IMR-90 (cell line): ENCODE measurements at regions not wholly inside any gene's neighbourhood (a gene's known extent, or its start where the extent isn't known, plus 50 kb on each side); places are given as distances from the start of the nearest gene placed in this dataset.

Experiments used
- ATAC-seq: fragments of 200-7000 bp; cut with Tn5 transposase; 2 replicates; pipeline ENCODE4 v1.9.1; 2020; ENCODE audit warnings: low read depth, mild to moderate bottlenecking, moderate library complexity
- BruUV-seq: library from RNA; stranded (reverse); fragments of 400-500 nt; replicated peaks from 2 replicates; lab custom pipeline; 2021; lab: Mats Ljungman, UMichigan
- CTCF ChIA-PET: fragments of 300-600 bp; formaldehyde crosslinking; extraction: SDS; loops from one replicate; lab custom pipeline; 2021; ENCODE audit warnings: antibody characterized with exemption; lab: Yijun Ruan, JAX
- POLR2A ChIA-PET: fragments of 300-600 bp; sonication (Branson Sonifier 250); formaldehyde crosslinking; loops from one replicate; lab custom pipeline; 2022; ENCODE audit warnings: antibody characterized with exemption; ENCODE audit not compliant: unreplicated experiment; lab: Charles Lee
- DNase-seq: peaks from one replicate; pipeline ENCODE4 v3.0.0; 2013
- H2AFZ ChIP-seq: replicated peaks from 2 replicates; pipeline ENCODE3; 2013; ENCODE audit warnings: low read length, mild to moderate bottlenecking; ENCODE audit not compliant: poor library complexity
- H2AK5ac ChIP-seq: 2 replicates; pipeline ENCODE4 v1.6.1; 2013; ENCODE audit warnings: low read depth, low read length, inconsistent platforms
- H2AK9ac ChIP-seq: replicated peaks from 2 replicates; pipeline ENCODE3; 2013; ENCODE audit warnings: mild to moderate bottlenecking, low read depth, low read length, moderate library complexity; ENCODE audit not compliant: poor library complexity
- H2BK120ac ChIP-seq: 2 replicates; pipeline ENCODE4 v1.6.1; 2013; ENCODE audit warnings: low read depth, low read length, inconsistent platforms
- H2BK15ac ChIP-seq: 3 replicates; pipeline ENCODE4 v1.6.1; 2013; ENCODE audit warnings: low read depth, low read length, inconsistent platforms
- H2BK20ac ChIP-seq: 2 replicates; pipeline ENCODE4 v1.6.1; 2013; ENCODE audit warnings: low read depth, mild to moderate bottlenecking, inconsistent platforms, low read length, moderate library complexity
- H2BK5ac ChIP-seq: 2 replicates; pipeline ENCODE4 v1.6.1; 2013; ENCODE audit warnings: mild to moderate bottlenecking, low read depth, low read length, inconsistent platforms; ENCODE audit not compliant: poor library complexity, severe bottlenecking
- H3K14ac ChIP-seq: replicated peaks from 2 replicates; pipeline ENCODE4 v1.6.1; 2013; ENCODE audit warnings: low read depth, low read length, inconsistent platforms
- H3K18ac ChIP-seq: 2 replicates; pipeline ENCODE4 v1.6.1; 2013; ENCODE audit warnings: low read depth, low read length, control low read depth
- H3K23ac ChIP-seq: 2 replicates; pipeline ENCODE4 v1.6.1; 2013; ENCODE audit warnings: low read depth, low read length, inconsistent platforms
- H3K27ac ChIP-seq: 2 replicates; pipeline ENCODE4 v1.5.1; 2013; ENCODE audit warnings: mild to moderate bottlenecking, control low read depth, low read length; ENCODE audit not compliant: insufficient read depth
- H3K27me3 ChIP-seq: 2 replicates; pipeline ENCODE4 v1.6.1; 2013; ENCODE audit warnings: low read length; ENCODE audit not compliant: control insufficient read depth, insufficient read depth
- H3K36me3 ChIP-seq: 2 replicates; pipeline ENCODE4 v1.6.1; 2013; ENCODE audit warnings: low read length, mixed read lengths; ENCODE audit not compliant: control insufficient read depth, insufficient read depth
- H3K4ac ChIP-seq: 2 replicates; pipeline ENCODE4 v1.6.1; 2013; ENCODE audit warnings: low read depth, low read length, inconsistent platforms
- H3K4me1 ChIP-seq: 2 replicates; pipeline ENCODE4 v1.6.1; 2013; ENCODE audit warnings: low read length, mixed read lengths; ENCODE audit not compliant: control insufficient read depth, insufficient read depth
- H3K4me2 ChIP-seq: 2 replicates; pipeline ENCODE4 v1.6.1; 2013; ENCODE audit warnings: low read depth, mild to moderate bottlenecking, control low read depth, low read length, moderate library complexity
- H3K4me3 ChIP-seq: 2 replicates; pipeline ENCODE4 v1.5.1; 2013; ENCODE audit warnings: low read depth, mild to moderate bottlenecking, control low read depth, low read length, moderate library complexity; ENCODE audit not compliant: insufficient read depth
- H3K56ac ChIP-seq: 2 replicates; pipeline ENCODE4 v1.6.1; 2013; ENCODE audit warnings: low read length, inconsistent platforms; ENCODE audit not compliant: insufficient read depth; ENCODE audit errors: extremely low read depth
- H3K79me1 ChIP-seq, 2 experiments: 2 replicates each; pipeline ENCODE4 v1.6.1; 2013; ENCODE audit warnings: low read length in 2 of 2, inconsistent platforms in 1 of 2, low read depth in 1 of 2
- H3K9ac ChIP-seq: 2 replicates; pipeline ENCODE4 v1.6.1; 2013; ENCODE audit warnings: low read depth, low read length, control low read depth
- H3K9me1 ChIP-seq: 2 replicates; pipeline ENCODE4 v1.6.1; 2013; ENCODE audit warnings: low read length, inconsistent platforms; ENCODE audit not compliant: insufficient read depth
- H3K9me3 ChIP-seq: 2 replicates; pipeline ENCODE4 v1.6.1; 2013; ENCODE audit warnings: low read length; ENCODE audit not compliant: control insufficient read depth, insufficient read depth
- H4K20me1 ChIP-seq: 2 replicates; pipeline ENCODE4 v1.6.1; 2013; ENCODE audit warnings: low read length, inconsistent platforms; ENCODE audit not compliant: insufficient read depth
- H4K5ac ChIP-seq: 2 replicates; pipeline ENCODE4 v1.6.1; 2013; ENCODE audit warnings: mild to moderate bottlenecking, low read depth, low read length, control low read depth
- H4K8ac ChIP-seq, 2 experiments: 2 replicates each; pipeline ENCODE4 v1.6.1; 2013; ENCODE audit warnings: low read depth in 2 of 2, low read length in 2 of 2, control low read depth in 1 of 2, inconsistent platforms in 1 of 2
- H4K91ac ChIP-seq: 2 replicates; pipeline ENCODE4 v1.6.1; 2013; ENCODE audit warnings: low read depth, low read length, inconsistent platforms; ENCODE audit not compliant: insufficient read depth
- BHLHE40 ChIP-seq: fragments of 150-350 bp; IDR thresholded peaks from 2 replicates; pipeline ENCODE4 v1.6.1; 2016; ENCODE audit warnings: mild to moderate bottlenecking, low read depth, low read length
- CEBPB ChIP-seq: IDR thresholded peaks from 2 replicates; pipeline ENCODE4 v1.6.1; 2012; ENCODE audit warnings: low read depth, low read length, improper control_type of control experiment
- CHD1 ChIP-seq: IDR thresholded peaks from 2 replicates; pipeline ENCODE4 v1.6.1; 2012; ENCODE audit warnings: low read depth, low read length, improper control_type of control experiment
- FOS ChIP-seq: fragments of 150-350 bp; IDR thresholded peaks from 2 replicates; pipeline ENCODE4 v1.6.1; 2016; ENCODE audit warnings: low read depth, low read length
- MAFK ChIP-seq: IDR thresholded peaks from 2 replicates; pipeline ENCODE4 v1.6.1; 2012; ENCODE audit warnings: low read depth, low read length, improper control_type of control experiment
- MAZ ChIP-seq: IDR thresholded peaks from 2 replicates; pipeline ENCODE4 v1.6.1; 2012; ENCODE audit warnings: low read depth, mild to moderate bottlenecking, low read length, improper control_type of control experiment, moderate library complexity, borderline replicate concordance
- MXI1 ChIP-seq: IDR thresholded peaks from 2 replicates; pipeline ENCODE4 v1.6.1; 2012; ENCODE audit warnings: low read depth, mild to moderate bottlenecking, low read length, moderate library complexity, borderline replicate concordance
- NFE2L2 ChIP-seq: fragments of 150-350 bp; IDR thresholded peaks from 2 replicates; pipeline ENCODE4 v1.6.1; 2016; ENCODE audit warnings: low read depth, mild to moderate bottlenecking, low read length
- POLR2A ChIP-seq: IDR thresholded peaks from 2 replicates; pipeline ENCODE4 v1.6.1; 2012; ENCODE audit warnings: mild to moderate bottlenecking, low read depth, low read length
- RAD21 ChIP-seq: IDR thresholded peaks from 2 replicates; pipeline ENCODE4 v1.6.1; 2012; ENCODE audit warnings: low read length, improper control_type of control experiment
- RCOR1 ChIP-seq: IDR thresholded peaks from 2 replicates; pipeline ENCODE4 v1.6.1; 2012; ENCODE audit warnings: mild to moderate bottlenecking, low read length, improper control_type of control experiment; ENCODE audit not compliant: insufficient replicate concordance
- RFX5 ChIP-seq: IDR thresholded peaks from 2 replicates; pipeline ENCODE4 v1.8.0; 2012; ENCODE audit warnings: low read depth, mild to moderate bottlenecking, low read length, moderate library complexity
- SMC3 ChIP-seq: fragments of 150-350 bp; IDR thresholded peaks from 2 replicates; pipeline ENCODE4 v1.6.1; 2016; ENCODE audit warnings: low read depth, mild to moderate bottlenecking, antibody characterized with exemption, low read length, moderate library complexity
- USF2 ChIP-seq: fragments of 150-350 bp; IDR thresholded peaks from 2 replicates; pipeline ENCODE4 v1.6.1; 2017; ENCODE audit warnings: mild to moderate bottlenecking, antibody characterized with exemption, low read length, low read depth
- WGBS, 2 experiments: methylation state at CpG; one replicate each; pipeline versions ENCODE4 v1.1.5 to v1.1.7; 2013; ENCODE audit warnings: missing lambda C conversion rate in 2 of 2; ENCODE audit not compliant: insufficient read length in 1 of 2; ENCODE audit errors: extremely low coverage in 2 of 2; 5-methylcytosine and 5-hydroxymethylcytosine counted together
- dilution Hi-C: fragments of 300-500 bp; cut with HindIII; formaldehyde crosslinking; loops from one replicate; pipeline ENCODE4 v1.14.3; 2018; ENCODE audit warnings: low sequenced_read_pairs; ENCODE audit not compliant: unreplicated experiment
- in situ Hi-C: fragments of 300-500 bp; cut with MboI; formaldehyde crosslinking; loops from 3 replicates; pipeline ENCODE4 v1.14.3; 2019; ENCODE audit warnings: low sequenced_read_pairs, inconsistent platforms, mixed read lengths
- intact Hi-C: fragments of 100-400 bp; cut with micrococcal nuclease; formaldehyde crosslinking; loops from 2 replicates; pipeline ENCODE4 v1.10.0; 2022
- TF ChIP-seq, protein P1 (sequence below): fragments of 150-350 bp; IDR thresholded peaks from 2 replicates; pipeline ENCODE4 v1.6.1; 2016; ENCODE audit warnings: low read depth, mild to moderate bottlenecking, low read length, moderate library complexity, borderline replicate concordance

- no peaks in the 10 kb centered on the region for H3K36me3 ChIP-seq
- intact Hi-C loops: no loop called here
- no peak overlapping the region for H2BK5ac ChIP-seq
- dilution Hi-C loops: no loop called here
- no peaks in the 10 kb centered on the region for H3K4me1 ChIP-seq
- no peak overlapping the region for H3K9ac ChIP-seq
- 0 out of 2 replicates have a peak, but pooled peaks cover 2% of the 10 kb centered on the region for H3K27me3 ChIP-seq
- in situ Hi-C loops: no loop called here
- no peaks in the 10 kb centered on the region for H3K79me1 ChIP-seq
- H3K23ac ChIP-seq: no peak overlapping the region
- H3K18ac ChIP-seq: no peak overlapping the region
- H3K4me3 ChIP-seq: no peak overlapping the region
- ChIA-PET CTCF (interaction anchor here (1.6 kb wide), 1 partner anchor 42 kb away, joined by 3 read pairs; no protein-coding TSS in a partner anchor), POLR2A (no interaction called here)
- H3K14ac ChIP-seq: no peak overlapping the region
- no peak overlapping the region for H2AK9ac ChIP-seq
- no peak overlapping the region for H3K56ac ChIP-seq
- H3K27ac ChIP-seq: no peak overlapping the region
- no peak overlapping the region for H3K4ac ChIP-seq
- no CpG with 5 or more reads among the region's 3 CpGs for WGBS, 2 experiments
- no peak overlapping the region for H4K91ac ChIP-seq
- no peak overlapping the region for H2BK20ac ChIP-seq
- no peaks in the 10 kb centered on the region for H3K9me3 ChIP-seq
- DNase-seq: no peak
- no peak overlapping the region for H4K5ac ChIP-seq
- no peak overlapping the region for H3K4me2 ChIP-seq
- TF ChIP-seq CHD1 (no peak), CEBPB (no peak), POLR2A (no peak), RCOR1 (no peak), NFE2L2 (no peak), BHLHE40 (no peak), MXI1 (no peak), SMC3 (no peak), USF2 (no peak), MAFK (no peak), RFX5 (no peak), MAZ (no peak), FOS (no peak), RAD21 (no peak)
- TF ChIP-seq, protein P1, sequence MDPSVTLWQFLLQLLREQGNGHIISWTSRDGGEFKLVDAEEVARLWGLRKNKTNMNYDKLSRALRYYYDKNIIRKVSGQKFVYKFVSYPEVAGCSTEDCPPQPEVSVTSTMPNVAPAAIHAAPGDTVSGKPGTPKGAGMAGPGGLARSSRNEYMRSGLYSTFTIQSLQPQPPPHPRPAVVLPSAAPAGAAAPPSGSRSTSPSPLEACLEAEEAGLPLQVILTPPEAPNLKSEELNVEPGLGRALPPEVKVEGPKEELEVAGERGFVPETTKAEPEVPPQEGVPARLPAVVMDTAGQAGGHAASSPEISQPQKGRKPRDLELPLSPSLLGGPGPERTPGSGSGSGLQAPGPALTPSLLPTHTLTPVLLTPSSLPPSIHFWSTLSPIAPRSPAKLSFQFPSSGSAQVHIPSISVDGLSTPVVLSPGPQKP: no peak
- H4K8ac ChIP-seq: no peak overlapping the region
- H2AFZ ChIP-seq: no peak overlapping the region
- H2BK120ac ChIP-seq: no peak overlapping the region
- no peaks in the 10 kb centered on the region for H3K9me1 ChIP-seq
- H2BK15ac ChIP-seq: no peak overlapping the region
- H4K20me1 ChIP-seq: no peaks in the 10 kb centered on the region
- no TSS peak for BruUV-seq
- no peak for ATAC-seq
- H2AK5ac ChIP-seq: no peak overlapping the region
These were observed 654.6 kb downstream of the MTRR start for GRCh38 chr5:8523501-8523900.
